Rectal smooth muscle tissue (tissue), 1 donor: ENCODE measurements at regions not wholly inside any gene's neighbourhood (a gene's known extent, or its start where the extent isn't known, plus 50 kb on each side); places are given as distances from the start of the nearest gene placed in this dataset.

Experiments
- H3K27ac ChIP-seq: one replicate; pipeline ENCODE4 v1.7.0; 2013; ENCODE audit warnings: low read depth, low read length, inconsistent platforms
- H3K27me3 ChIP-seq: one replicate; pipeline ENCODE4 v1.7.0; 2013; ENCODE audit warnings: low read length; ENCODE audit not compliant: control insufficient read depth, insufficient read depth
- H3K36me3 ChIP-seq: one replicate; pipeline ENCODE4 v1.7.0; 2013; ENCODE audit warnings: low read length; ENCODE audit not compliant: control insufficient read depth, insufficient read depth
- H3K4me1 ChIP-seq: one replicate; pipeline ENCODE4 v1.7.0; 2013; ENCODE audit warnings: low read length; ENCODE audit not compliant: control insufficient read depth, insufficient read depth
- H3K4me3 ChIP-seq: one replicate; pipeline ENCODE4 v1.7.0; 2013; ENCODE audit warnings: low read length
- H3K9ac ChIP-seq: one replicate; pipeline ENCODE4 v1.7.0; 2013; ENCODE audit warnings: low read length

DNA sequence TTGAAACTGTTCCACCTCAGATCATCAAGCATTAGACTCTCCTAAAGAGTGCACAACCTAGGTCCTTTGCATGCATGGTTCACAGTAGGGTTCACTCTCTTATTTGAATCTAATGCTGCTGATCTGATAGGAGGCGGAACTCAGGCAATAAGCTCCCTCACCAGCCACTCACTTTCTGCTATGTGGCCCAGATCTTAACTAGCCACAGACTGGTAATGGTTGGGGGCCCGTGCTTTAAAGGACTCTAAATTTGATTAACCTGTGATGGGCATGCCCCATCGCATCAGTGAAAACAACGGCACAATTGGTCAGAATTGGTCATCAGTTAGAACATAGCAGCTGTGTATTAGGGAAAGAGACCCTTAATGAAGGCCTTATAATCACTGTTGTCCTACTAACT is 753.7 kb upstream of the SORCS1 start:
- Histone ChIP-seq H3K36me3 (no peaks in the 10 kb centered on the region), H3K9ac (no peak overlapping the region), H3K27me3 (peaks cover 2% of the 10 kb centered on the region), H3K27ac (no peak overlapping the region), H3K4me1 (no peaks in the 10 kb centered on the region), H3K4me3 (no peak overlapping the region)

DNA sequence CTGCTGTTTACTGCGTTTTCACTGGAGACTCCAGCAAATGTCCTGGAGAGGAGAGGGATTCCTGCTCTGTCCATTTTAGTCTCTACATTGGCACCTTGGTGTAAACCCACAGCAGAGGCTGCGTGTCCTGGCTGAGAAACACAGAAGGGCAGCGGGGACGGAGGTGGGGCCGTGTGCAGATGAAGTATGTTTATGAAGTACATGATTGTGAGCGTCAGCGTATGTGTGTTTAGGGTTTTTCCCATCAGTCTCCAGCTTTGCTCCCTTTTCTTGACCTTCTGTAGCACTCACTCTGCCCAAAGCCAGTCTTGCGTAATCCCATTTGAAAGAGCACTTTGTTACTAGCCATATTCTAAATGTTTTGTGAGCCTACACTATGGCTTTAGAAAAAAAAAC is 750.7 kb upstream of the SORCS1 start:
- no peak overlapping the region for H3K27ac ChIP-seq
- H3K9ac ChIP-seq: no peak overlapping the region
- H3K4me1 ChIP-seq: no peaks in the 10 kb centered on the region
- H3K27me3 ChIP-seq: peaks cover 2% of the 10 kb centered on the region
- no peaks in the 10 kb centered on the region for H3K36me3 ChIP-seq
- peak overlapping the region; percentile 29 for H3K4me3 ChIP-seq

- Histone ChIP-seq H3K36me3 (no peaks in the 10 kb centered on the region), H3K4me3 (peak overlapping the region; percentile 35), H3K9ac (no peak overlapping the region), H3K4me1 (no peaks in the 10 kb centered on the region), H3K27ac (no peak overlapping the region), H3K27me3 (peaks cover 2% of the 10 kb centered on the region)
Observed at GRCh38 chr10:107914450-107915214, 750.1 kb upstream of the SORCS1 start.

DNA sequence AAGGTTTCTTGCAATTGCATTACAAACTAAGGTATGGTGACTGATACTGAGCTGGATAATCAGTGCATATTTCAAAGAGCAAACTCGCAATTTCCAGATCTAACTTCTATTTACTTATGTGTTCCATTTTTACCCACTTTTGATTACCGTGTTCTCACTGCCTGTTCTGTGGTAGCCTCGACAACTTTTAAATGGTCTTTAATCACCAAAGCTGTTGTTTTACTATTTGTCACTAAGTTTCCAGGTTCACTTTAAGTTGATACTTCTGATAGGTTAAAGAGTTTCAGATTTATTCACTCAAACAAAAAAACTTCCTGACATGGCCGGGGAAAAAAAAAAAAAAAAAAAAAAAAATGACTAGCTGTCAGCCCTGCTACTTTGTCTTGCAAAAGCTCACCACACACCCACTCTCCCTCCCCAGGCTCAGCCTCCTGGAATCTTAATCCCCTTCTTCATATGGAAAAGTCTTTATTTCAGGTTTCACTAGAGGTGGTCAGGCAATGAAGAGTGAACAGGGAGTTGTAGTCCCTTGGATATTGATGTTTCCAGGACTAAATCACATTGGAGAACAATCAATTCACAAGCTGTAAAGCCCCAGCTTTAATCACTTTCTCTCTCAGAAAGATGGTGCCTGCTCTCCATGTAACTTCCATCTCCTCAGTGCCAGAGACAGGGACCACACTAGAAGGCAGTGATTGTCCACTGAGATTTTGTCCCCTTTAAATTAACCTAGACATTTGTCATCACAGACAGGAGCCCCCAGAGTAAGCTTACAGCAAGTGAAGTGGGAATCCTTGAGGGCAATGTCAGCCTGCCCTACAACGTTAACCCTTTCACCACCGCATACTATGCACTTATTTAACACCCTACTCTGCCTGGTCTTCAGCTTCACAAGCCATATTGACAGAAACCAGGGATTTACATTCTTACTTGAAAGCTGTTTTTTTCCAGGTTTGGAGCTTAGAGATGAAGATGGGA is 749.1 kb upstream of the SORCS1 start:
- H3K4me3 ChIP-seq: no peak overlapping the region
- no peak overlapping the region for H3K27ac ChIP-seq

GRCh38 chr10:107901076-107901475 is 736.6 kb upstream of the SORCS1 start:
- H3K9ac ChIP-seq: no peak overlapping the region
- no peak overlapping the region for H3K27ac ChIP-seq
- H3K36me3 ChIP-seq: no peaks in the 10 kb centered on the region
- H3K4me1 ChIP-seq: no peaks in the 10 kb centered on the region
- no peak overlapping the region for H3K4me3 ChIP-seq
- no peaks in the 10 kb centered on the region for H3K27me3 ChIP-seq

More for the DNA sequence above, 749.1 kb upstream of the SORCS1 start:
- Histone ChIP-seq H3K27me3 (peaks cover 2% of the 10 kb centered on the region), H3K4me1 (no peaks in the 10 kb centered on the region), H3K9ac (no peak overlapping the region), H3K36me3 (no peaks in the 10 kb centered on the region)

DNA sequence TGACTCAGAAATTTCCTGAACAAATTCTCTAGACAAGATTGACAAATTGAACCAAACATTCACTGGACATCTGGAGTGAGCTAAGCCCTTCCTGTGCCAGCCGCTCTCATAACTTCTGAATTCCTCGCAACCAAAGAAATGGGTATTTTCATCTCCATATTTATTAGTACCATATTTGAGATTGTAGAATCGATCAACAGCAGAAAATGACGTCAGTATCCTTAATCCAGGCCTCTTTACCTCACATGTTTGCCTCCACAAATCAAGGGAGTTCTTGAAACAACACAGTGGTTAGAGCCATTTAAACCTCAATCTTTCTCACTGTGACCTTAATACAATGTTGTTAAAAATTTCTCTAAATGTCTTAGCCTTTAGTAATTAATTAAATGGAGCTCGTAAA is 735.6 kb upstream of the SORCS1 start:
- Histone ChIP-seq H3K27ac (no peak overlapping the region), H3K9ac (no peak overlapping the region), H3K4me1 (no peaks in the 10 kb centered on the region), H3K27me3 (no peaks in the 10 kb centered on the region), H3K36me3 (no peaks in the 10 kb centered on the region), H3K4me3 (no peak overlapping the region)

- Histone ChIP-seq H3K27ac (no peak overlapping the region), H3K4me1 (no peaks in the 10 kb centered on the region), H3K36me3 (no peaks in the 10 kb centered on the region), H3K27me3 (no peaks in the 10 kb centered on the region), H3K9ac (no peak overlapping the region), H3K4me3 (no peak overlapping the region)
Observed at GRCh38 chr10:107899502-107900062, 735.1 kb upstream of the SORCS1 start.

DNA sequence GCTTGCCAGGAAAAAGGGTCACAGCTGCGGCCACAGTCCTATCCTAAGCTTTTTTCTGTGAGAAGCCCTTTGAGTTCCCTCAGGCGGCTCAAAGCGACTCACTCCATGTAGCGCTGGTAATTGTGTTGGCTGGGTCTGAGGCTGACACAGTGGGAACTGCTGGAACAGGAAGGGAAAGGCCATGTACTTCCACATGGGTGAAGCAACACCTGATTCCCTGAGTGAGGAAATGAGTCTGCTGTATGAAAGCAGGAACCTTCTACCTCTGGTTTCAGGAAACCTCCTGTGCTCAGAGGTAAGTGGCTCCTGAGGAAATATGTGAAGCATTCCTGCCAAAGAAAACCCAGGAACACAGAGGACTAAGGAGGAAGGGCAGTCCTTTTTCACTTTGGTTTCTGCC is 734.6 kb upstream of the SORCS1 start:
- Histone ChIP-seq H3K36me3 (no peaks in the 10 kb centered on the region), H3K9ac (no peak overlapping the region), H3K4me1 (no peaks in the 10 kb centered on the region), H3K4me3 (no peak overlapping the region), H3K27me3 (no peaks in the 10 kb centered on the region), H3K27ac (no peak overlapping the region)

GRCh38 chr10:107898392-107898791 is 733.9 kb upstream of the SORCS1 start:
- Histone ChIP-seq H3K4me1 (no peaks in the 10 kb centered on the region), H3K9ac (no peak overlapping the region), H3K27ac (no peak overlapping the region), H3K4me3 (no peak overlapping the region), H3K27me3 (no peaks in the 10 kb centered on the region), H3K36me3 (no peaks in the 10 kb centered on the region)

DNA sequence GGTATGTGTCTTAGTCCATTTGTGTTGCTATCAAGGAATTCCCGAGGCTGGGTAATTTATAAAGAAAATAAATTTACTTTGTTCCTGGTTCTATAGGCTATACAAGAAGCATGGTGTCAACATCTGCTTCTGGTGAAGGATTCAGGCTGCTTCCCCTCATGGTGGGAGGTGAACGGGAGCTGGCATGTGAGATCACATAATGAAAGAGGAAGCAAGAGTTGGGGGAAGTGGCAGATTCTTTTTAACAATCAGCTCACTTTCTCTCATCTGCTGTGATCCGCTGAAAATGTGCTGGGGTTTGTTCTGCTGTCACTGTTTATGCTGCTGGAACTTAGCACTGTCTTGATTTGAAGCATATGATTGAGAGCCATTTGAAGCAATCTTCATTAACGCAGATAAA is 730.0 kb upstream of the SORCS1 start:
- Histone ChIP-seq H3K4me1 (no peaks in the 10 kb centered on the region), H3K9ac (no peak overlapping the region), H3K27ac (no peak overlapping the region), H3K27me3 (no peaks in the 10 kb centered on the region), H3K36me3 (no peaks in the 10 kb centered on the region), H3K4me3 (no peak overlapping the region)

- Histone ChIP-seq H3K36me3 (no peaks in the 10 kb centered on the region), H3K9ac (no peak overlapping the region), H3K27me3 (no peaks in the 10 kb centered on the region), H3K4me3 (no peak overlapping the region), H3K27ac (no peak overlapping the region), H3K4me1 (no peaks in the 10 kb centered on the region)
Observed at GRCh38 chr10:107889105-107889504, 724.6 kb upstream of the SORCS1 start.

GRCh38 chr10:107880185-107880584 is 715.7 kb upstream of the SORCS1 start:
- H3K27ac ChIP-seq: no peak overlapping the region
- H3K36me3 ChIP-seq: no peaks in the 10 kb centered on the region
- H3K4me3 ChIP-seq: no peak overlapping the region
- no peak overlapping the region for H3K9ac ChIP-seq
- H3K27me3 ChIP-seq: no peaks in the 10 kb centered on the region
- H3K4me1 ChIP-seq: no peaks in the 10 kb centered on the region
